A673 (cell line): ENCODE measurements at regions not wholly inside any gene's neighbourhood (a gene's known extent, or its start where the extent isn't known, plus 50 kb on each side); places are given as distances from the start of the nearest gene placed in this dataset.

Experiments
- EZH2 ChIP-seq: fragments of 200-600 bp; sonication (generic); IDR thresholded peaks from 2 replicates; pipeline ENCODE4 v1.6.1; 2017; ENCODE audit warnings: borderline replicate concordance, low read depth, mild to moderate bottlenecking, mixed read lengths, antibody characterized with exemption, low read length; ENCODE audit not compliant: poor library complexity, severe bottlenecking
- TF ChIP-seq, protein P1 (sequence below): fragments of 300-800, 200-600 bp; sonication (generic); conservative IDR thresholded peaks from 2 replicates; pipeline ENCODE4 v1.5.1; 2017; ENCODE audit warnings: low read depth, mild to moderate bottlenecking, antibody characterized with exemption, low read length, moderate library complexity, mixed read lengths

DNA sequence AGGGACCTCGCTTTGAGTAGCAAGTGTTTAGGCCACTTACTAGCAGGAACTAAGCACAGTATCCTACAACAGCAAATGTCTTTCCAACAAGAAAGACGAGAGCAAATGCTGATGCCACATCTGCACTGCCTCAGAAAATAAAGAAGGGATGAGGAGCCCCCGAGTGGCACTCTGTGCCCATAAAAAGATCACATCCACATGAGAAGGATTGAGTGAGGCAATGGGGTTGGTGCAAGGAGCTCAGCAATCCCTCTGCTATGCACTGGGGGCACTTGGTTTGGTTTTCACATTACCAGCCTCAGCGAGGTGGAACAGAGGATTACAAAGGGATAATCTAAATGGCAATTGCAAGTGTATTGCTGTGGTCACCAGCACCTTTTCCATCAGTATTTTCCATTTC is 252.8 kb upstream of the SLC7A11 start:
- TF ChIP-seq, protein P1, sequence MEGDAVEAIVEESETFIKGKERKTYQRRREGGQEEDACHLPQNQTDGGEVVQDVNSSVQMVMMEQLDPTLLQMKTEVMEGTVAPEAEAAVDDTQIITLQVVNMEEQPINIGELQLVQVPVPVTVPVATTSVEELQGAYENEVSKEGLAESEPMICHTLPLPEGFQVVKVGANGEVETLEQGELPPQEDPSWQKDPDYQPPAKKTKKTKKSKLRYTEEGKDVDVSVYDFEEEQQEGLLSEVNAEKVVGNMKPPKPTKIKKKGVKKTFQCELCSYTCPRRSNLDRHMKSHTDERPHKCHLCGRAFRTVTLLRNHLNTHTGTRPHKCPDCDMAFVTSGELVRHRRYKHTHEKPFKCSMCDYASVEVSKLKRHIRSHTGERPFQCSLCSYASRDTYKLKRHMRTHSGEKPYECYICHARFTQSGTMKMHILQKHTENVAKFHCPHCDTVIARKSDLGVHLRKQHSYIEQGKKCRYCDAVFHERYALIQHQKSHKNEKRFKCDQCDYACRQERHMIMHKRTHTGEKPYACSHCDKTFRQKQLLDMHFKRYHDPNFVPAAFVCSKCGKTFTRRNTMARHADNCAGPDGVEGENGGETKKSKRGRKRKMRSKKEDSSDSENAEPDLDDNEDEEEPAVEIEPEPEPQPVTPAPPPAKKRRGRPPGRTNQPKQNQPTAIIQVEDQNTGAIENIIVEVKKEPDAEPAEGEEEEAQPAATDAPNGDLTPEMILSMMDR = peak; percentile 61
- TF ChIP-seq EZH2 = no peak
